ENCODE measurements at regions not wholly inside any gene's neighbourhood (a gene's known extent, or its start where the extent isn't known, plus 50 kb on each side); places are given as distances from the start of the nearest gene placed in this dataset.

DNA sequence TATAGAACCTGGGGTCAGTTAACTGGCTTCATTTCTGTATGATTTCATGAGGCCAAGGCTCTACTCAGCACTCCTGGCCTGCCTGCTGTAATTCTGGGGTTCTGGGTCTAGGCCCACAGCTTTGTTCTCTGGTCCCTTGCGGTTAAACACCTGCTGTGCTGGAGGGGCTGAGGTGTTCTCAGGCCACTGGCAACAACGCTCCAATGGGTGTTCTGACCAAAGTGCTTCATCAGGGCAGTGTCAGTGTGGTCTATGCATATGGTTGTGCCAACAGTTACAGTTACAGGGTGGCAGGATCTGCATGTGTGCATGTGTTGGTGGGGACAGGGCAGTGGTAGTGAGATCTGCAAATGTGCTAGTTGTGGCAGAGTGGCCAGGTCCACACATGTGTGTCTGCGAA lies 64.1 kb upstream of the GMNC start:
- no peak for DNase-seq
- no peaks in the 10 kb centered on the region for H3K36me3 ChIP-seq
- no peak overlapping the region for H3K4me3 ChIP-seq
- intact Hi-C loops (cut with DNase I), result no loop called here
- H3K9ac ChIP-seq (ENCODE audit: low read depth in 2 of 2, low read length in 2 of 2), result no peak overlapping the region
- TF ChIP-seq, protein P1, sequence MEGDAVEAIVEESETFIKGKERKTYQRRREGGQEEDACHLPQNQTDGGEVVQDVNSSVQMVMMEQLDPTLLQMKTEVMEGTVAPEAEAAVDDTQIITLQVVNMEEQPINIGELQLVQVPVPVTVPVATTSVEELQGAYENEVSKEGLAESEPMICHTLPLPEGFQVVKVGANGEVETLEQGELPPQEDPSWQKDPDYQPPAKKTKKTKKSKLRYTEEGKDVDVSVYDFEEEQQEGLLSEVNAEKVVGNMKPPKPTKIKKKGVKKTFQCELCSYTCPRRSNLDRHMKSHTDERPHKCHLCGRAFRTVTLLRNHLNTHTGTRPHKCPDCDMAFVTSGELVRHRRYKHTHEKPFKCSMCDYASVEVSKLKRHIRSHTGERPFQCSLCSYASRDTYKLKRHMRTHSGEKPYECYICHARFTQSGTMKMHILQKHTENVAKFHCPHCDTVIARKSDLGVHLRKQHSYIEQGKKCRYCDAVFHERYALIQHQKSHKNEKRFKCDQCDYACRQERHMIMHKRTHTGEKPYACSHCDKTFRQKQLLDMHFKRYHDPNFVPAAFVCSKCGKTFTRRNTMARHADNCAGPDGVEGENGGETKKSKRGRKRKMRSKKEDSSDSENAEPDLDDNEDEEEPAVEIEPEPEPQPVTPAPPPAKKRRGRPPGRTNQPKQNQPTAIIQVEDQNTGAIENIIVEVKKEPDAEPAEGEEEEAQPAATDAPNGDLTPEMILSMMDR (IDR thresholded peaks at IDR 0.05), result no peak
- no peaks in the 10 kb centered on the region for H3K27me3 ChIP-seq
- H3K27ac ChIP-seq, result no peak overlapping the region
- H3K4me1 ChIP-seq, result no peaks in the 10 kb centered on the region
- no peaks in the 10 kb centered on the region for H3K9me3 ChIP-seq

DNA sequence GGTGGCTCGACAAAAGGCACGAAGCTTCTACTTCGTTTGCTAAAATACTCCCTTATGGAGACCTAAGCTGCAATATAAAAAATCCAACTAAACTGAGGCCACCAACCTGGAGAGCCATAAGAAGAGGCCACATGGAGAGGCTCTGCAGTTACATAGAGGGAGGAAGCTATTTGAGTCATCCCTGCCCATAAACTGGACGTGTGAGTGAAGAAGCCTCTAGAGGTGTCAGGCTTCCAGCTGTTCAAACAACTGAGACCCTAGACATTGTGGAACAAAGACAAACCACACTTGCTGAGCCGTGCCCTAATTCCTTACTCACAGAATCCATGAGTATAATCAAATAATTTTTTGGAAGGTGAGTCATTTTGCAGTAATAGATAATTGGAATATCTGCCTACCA lies 50.2 kb upstream of the GMNC start:
- H3K27ac ChIP-seq, result no peak overlapping the region
- TF ChIP-seq, protein P1 (IDR thresholded peaks at IDR 0.05), result no peak
- DNase-seq, result no peak
- no peak overlapping the region for H3K4me3 ChIP-seq
- no peaks in the 10 kb centered on the region for H3K9me3 ChIP-seq
- intact Hi-C loops (cut with DNase I), result no loop called here
- no peaks in the 10 kb centered on the region for H3K4me1 ChIP-seq
- no peaks in the 10 kb centered on the region for H3K36me3 ChIP-seq
- no peak overlapping the region for H3K9ac ChIP-seq (ENCODE audit: low read depth in 2 of 2, low read length in 2 of 2)
- no peaks in the 10 kb centered on the region for H3K27me3 ChIP-seq

Data from colonic mucosa (tissue), 4 donors.